KBM-7 (cell line): ENCODE measurements at regions not wholly inside any gene's neighbourhood (a gene's known extent, or its start where the extent isn't known, plus 50 kb on each side); places are given as distances from the start of the nearest gene placed in this dataset.

Source experiments
- DNase-seq: peaks from one replicate; pipeline ENCODE4 v3.0.0-alpha.2; 2015
- in situ Hi-C: fragments of 300-500 bp; cut with MboI; formaldehyde crosslinking; loops from 2 replicates; pipeline ENCODE4 v1.14.3; 2020; ENCODE audit warnings: low sequenced_read_pairs, low pct_unique_long_range_greater_than_20kb, mixed read lengths

DNA sequence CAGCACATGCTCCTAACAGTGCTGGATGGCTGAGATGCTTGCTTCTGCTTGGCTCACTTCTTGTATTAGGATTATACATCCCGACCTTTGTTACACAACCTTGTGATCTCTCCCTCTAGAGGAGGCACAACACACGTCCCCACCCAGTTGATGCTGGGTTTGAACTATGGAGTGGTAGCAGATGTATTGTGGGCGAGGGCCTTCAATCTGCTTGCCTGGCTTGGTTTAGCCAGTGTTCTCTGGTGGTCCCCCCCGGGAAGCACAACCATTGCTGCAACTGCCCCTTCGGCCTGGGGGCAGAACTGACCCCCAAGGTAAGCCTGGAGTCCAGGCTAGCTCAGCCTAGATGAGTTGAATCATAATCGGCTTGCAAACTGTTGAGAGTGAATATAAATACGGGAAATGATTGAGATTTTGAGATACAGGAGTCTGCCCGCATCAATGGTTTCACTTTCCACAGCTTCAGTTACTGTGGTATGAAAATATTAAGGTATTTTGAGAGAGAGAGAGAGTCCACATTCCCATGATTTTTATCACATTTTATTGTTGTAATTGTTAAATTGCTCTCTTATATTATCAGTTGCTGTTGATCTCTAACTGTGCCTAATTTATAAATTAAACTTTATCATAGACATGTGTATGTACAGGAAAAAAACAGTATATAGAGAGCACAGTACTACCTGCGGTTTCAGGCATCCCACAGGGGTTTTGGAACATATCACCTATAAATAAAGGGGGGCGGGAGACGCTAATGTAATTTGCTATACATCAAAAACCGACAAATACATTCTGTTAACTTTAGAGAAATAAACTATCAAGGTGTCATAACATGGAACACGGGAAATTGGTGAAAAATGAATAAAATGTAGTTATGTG, 482.0 kb upstream of the B3GAT1 start:
- in situ Hi-C loops = no loop called here
- DNase-seq = no peak

DNA sequence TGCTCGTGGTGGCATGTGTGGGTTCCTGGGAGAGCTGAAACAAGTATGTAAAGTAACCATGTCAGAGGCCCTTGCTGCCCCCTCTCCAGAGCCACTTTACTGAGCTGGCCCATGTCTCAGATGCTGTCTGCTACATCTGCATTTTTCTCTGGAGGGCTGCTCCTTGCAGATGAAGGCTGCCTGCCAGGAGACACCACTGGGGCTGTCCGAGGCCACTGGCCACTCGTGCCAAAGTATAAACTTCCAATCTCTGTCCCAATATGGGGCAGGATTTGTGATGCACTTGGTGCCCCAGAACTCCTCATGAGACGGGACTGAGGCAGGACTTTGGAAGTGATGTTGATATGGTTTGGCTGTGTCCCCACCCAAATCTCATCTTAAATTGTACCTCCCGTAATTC, 478.4 kb upstream of the B3GAT1 start:
- in situ Hi-C loops = no loop called here
- DNase-seq = no peak

DNA sequence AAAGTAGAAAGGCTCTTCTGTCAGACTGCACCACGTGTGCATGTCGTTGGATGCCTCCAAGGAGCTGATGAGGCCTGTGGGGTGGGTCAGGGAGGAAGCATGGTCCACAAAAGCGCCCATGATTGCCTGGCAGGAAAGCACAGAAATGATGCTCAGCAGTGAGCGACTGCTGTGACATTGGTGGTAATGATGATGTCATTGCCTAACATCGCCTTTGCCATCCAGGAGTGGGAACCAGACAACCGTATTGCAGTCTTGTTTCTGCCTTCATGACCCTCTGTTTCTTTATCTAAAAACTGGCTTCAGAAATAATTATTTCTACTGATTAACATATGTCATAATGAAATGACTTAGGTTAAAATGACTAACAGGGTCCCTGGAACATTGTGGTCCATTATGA, 477.8 kb upstream of the B3GAT1 start:
- in situ Hi-C loops = no loop called here
- no peak for DNase-seq

DNA sequence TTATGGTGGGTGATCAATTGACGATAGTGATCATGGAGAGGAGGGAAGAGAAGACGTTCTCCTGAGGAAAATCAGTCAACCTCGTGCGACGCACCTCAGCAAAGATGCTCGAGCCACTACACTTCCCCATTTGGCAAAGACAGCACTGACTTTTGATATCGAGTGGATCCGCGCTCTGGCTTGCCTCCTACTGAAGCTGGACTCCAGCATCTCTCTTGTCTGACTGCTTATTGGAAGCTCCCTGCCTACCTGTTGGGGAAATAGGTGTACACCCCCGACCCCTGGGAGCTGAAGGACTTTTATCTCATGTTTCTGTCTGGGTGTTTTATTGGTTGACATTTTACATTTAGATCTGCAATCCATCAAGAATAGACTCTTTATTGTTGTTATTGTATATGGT, 476.8 kb upstream of the B3GAT1 start:
- in situ Hi-C loops = no loop called here

DNA sequence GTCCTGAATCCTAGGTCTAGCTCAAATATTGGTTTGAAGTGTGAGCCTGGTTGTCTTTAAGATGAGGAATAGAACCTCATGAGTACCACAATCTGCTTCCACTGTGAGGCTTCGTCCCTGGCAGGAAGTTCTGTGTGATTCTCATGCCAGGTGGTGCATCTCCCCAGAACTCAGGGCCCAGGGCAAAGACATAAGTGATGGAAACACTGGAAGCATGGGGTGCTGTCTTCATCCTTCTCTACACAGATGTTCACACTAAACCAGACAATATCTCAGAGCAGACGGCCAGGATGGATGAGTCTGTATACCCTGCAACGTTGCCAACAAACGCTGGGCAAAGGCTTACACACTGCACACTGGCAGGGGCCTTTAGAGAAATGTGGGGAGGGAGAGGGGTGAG, 475.9 kb upstream of the B3GAT1 start:
- no peak for DNase-seq
- in situ Hi-C loops = no loop called here

More for the DNA sequence above, 476.8 kb upstream of the B3GAT1 start:
- DNase-seq = peak; percentile 3

DNA sequence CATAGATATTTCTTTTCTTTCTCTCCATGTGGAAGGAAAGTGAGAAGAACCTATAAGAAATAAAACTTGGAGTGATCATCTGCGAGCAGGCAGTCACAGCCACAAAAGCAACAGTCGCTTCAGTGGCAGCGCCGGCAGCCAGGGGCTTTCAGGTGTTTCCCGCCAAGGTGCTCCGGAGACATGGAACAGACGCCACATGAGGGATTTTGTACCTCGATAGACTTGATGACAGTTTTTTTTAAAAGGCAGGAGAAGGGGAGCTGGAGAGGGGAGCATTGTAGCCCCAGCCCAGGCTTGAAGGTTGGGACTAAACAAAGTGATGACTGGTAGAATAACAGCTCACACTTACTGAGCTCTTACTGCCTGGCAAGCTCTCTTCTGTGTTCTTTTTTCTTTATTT, 471.4 kb upstream of the B3GAT1 start:
- no peak for DNase-seq
- in situ Hi-C loops = no loop called here

DNA sequence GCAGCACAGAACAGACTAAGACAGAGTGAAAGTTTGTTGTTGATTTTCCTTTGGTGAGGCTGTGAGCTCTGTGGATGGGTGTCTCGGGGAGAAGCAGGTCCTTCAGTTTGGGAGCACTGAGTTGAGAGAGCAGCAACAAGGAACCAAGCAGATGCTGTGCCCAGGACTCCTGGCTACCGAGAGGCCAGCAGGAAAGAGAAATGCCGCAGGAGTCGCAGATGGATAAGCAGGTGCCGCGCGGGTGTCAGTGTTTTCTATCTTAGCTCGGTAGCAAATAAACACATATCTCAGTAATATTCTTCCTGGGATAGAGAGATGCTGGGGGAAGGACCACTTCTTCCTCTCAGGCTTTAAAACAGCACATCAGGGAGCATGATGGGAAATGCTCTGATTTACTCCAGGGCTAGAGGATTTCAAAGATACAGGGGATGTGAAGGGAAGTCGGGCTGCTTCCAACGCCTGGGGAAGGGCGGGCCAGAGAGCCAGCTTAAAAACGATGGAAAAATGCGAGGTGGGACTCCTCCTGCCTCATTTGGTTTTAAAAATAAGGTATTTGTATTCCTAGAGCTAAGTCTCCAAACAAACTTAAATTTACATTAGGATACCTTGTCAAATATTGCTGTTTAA, 470.7 kb upstream of the B3GAT1 start:
- in situ Hi-C loops = no loop called here
- no peak for DNase-seq

DNA sequence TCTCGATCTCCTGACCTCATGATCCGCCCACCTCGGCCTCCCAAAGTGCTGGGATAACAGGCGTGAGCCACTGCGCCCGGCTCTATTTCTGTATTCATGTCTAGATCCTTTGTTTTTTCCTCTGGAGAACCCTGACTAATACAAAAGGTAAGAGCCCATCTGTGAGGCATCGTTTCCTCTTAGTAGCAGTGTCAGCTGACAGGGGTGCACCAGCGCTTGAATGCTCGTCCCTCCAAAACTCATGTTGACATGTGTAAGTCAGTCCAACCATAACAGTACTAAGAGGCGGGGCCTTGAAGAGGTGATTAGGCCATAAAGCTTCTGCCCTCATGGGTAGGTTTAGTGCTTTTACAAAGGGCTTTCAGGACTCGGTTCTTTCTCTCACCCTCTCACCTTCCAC, 470.1 kb upstream of the B3GAT1 start:
- DNase-seq = no peak
- in situ Hi-C loops = no loop called here

DNA sequence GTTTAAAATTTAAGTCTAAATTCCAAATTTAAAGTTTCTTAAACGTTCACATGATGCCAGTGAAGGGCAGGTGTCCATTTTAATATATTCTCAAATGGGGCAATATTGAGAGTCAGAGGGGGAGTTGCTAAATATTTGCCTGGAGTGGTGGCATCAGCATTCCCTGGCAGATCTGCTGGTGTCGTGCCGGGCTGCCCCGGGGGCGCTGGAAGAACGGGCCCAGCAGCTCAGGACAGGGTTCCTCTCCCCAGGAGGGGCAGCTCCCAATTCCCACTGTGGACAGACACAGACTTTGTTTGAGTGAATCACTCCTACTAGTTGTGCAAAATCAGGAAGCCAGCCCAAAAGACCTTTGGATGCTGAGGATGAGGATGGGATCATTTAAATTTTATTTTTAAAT, 468.7 kb upstream of the B3GAT1 start:
- in situ Hi-C loops = no loop called here

DNA sequence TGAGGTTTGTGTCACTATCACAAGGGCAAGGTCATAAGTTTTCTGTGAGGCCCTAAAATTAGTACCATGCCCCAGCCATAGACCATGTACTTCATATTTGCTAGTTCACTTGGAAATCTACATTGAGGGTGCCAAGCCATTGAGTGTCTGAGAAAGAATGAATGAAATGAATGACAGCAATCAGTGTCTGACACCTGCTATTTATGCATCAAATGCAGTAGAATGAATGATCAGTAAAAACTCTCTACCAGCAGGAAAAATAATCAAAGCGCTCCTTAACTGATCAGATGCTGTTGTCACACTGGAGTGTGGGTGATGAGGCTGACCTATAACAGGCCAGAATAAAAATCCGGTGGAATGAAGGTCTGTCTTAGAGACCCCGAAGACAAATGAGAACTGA, 467.9 kb upstream of the B3GAT1 start:
- no peak for DNase-seq
- in situ Hi-C loops = no loop called here

More for the DNA sequence above, 468.7 kb upstream of the B3GAT1 start:
- DNase-seq = no peak

DNA sequence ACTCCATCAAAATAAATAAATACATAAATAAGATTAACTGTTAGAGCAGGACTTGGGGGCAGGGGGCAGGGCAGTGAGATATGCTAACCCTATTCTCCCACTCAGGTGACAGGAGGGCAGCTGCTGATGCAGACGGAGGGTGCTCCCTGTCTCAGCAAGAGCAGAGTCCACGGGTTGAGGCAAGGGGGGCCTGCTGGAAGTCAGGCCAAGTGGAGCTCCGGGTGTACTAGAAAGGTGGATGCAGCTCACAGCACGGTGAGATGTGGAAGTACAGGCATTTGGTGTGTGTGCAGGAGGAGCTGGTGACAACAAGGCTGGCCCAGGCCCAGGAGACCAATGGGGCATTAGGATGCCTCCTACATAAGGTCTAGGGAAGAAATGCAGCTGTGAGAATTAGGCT, 467.3 kb upstream of the B3GAT1 start:
- DNase-seq = no peak
- in situ Hi-C loops = no loop called here

DNA sequence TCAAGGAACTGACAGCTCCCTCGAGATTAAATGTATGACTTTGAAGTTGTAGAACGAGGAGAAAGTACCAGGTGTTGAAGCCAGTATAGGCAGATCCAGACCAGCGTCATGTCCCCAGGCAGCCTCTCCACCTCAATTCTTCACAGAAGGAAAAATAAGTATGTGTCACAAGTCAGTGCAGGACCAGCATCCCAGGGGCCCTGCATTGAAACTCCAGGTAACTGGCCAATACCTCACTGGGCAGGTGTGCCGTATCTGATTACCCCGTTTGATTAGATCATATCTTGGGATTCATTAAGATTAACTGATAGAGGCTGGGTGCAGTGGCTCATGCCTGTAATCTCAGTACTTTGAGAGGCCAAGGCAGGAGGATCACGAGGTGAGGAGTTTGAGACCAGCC, 466.7 kb upstream of the B3GAT1 start:
- no peak for DNase-seq
- in situ Hi-C loops = no loop called here

DNA sequence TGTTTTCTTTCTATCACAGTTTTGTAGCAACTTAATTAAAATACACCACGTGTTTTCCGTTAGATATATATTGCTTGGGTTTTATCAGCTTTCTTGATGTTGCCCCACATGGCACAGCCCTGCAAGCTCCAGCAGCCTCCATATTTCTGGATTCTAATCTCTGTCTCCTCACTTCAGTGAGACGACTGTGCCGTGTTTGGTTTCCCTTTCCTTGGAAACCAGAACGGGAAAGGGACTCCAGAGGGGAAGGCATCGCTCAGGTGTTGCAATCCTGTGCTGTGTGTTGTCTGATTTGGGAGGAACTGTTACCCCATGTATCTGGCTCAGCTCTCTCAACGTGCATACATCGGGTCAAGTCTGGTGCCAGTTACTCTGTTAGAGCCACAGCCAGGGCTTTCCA, 464.2 kb upstream of the B3GAT1 start:
- no peak for DNase-seq
- in situ Hi-C loops = no loop called here

DNA sequence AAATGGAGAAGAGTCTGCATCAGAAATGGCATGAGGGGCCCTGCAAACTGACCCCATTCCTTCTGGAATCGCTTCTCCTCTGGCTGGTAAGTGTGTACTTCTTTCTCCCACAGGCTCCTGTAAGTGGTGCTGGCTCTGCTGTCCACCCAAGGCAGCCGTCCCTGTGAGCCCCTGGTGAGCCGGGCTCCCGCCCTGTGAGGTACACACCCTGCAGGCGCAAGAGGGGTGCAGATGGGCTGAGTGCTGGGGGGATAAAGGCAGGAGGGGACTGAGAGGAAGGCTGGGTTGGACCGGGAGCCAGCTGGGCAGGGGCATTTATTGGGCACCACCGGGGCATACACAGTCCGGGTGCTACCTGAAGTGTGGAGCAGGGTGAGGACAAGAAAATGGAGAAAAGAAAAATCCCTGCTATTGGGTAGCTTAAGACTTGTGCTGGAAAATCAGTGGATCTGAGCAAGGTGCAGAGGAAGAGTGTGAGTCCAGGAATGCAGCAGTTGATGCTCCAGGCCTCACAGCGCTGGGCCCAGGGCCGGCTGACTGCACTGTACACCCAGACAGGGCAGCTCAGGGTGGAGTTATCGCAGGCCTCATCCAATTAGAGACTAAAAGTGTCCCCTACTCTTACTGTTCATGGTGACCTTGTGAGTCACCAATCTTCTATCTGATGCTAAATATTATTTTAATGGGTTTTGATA, 455.1 kb upstream of the B3GAT1 start:
- in situ Hi-C loops = no loop called here

DNA sequence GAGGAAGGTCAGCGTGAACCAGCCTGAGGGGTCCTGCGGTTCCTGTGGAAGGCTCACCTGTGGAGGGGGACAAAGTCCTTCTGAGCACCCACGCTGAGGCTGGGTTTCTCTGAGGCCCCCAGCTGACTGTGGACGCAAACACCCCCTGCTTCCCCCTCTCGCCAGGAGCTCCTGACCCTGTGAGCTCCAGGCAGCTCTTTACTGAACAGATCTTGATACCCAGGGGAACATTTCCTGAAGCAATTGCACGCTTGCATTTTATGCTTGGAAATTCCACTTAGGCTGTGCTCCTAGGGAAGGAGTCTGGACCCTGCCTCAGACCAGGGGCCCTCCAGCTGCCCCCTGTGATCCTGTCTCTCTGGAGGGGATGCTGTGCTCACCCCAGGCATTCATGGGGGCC, 454.2 kb upstream of the B3GAT1 start:
- DNase-seq = no peak
- in situ Hi-C loops = no loop called here

More for the DNA sequence above, 455.1 kb upstream of the B3GAT1 start:
- no peak for DNase-seq

DNA sequence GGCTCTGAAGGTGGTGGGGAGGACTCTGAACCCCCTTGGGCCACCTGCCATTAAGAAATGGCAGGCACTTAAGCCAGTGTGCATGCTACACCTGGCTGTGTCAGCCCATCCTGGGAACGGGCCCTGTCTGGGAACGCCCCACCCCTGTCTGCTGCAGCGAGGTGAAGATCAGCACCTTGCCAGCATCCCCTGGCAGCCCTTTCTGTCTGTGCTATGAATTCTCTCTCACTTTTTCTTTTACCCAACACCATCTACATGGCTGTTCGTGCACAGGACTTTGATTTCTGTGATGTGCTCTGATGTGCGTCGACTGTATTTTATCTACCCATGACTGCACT, 452.9 kb upstream of the B3GAT1 start:
- in situ Hi-C loops = no loop called here
- no peak for DNase-seq

DNA sequence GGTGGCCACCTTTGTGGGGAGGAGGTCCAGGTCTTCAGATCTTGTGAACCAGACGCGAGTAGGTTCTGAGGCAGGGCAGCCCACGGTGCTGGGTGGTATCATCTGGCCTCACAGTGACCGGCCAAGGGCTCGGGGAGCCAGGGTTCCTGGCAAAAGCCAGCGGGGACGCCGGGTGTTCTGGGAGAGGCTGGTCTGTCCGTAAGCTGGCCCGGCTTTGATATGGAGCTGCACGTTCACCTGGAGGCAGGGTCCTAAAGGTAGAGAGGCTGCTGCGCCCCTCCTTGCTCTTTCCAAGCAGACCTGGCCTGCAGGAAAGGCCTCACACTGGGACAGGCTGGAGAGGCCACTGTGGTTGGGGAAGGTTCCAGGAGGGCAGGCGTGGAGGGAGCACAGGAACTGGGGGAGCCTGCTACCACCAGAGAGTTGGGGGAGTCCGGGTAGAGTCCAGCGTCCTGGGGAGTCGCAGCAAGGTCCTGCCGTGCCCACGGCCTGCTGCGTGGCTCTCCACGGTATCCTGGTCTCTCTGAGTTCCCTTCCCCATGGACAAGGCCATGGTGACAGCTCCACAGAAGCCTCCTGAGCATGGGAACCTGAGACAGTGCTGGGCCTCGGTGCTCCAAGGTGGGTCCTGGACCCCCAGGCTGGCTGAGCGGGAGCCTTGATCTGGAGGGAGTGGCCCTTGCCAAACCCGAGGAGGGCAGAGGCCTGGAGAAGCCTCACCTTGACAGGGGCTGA, 452.4 kb upstream of the B3GAT1 start:
- no peak for DNase-seq
- in situ Hi-C loops = no loop called here

DNA sequence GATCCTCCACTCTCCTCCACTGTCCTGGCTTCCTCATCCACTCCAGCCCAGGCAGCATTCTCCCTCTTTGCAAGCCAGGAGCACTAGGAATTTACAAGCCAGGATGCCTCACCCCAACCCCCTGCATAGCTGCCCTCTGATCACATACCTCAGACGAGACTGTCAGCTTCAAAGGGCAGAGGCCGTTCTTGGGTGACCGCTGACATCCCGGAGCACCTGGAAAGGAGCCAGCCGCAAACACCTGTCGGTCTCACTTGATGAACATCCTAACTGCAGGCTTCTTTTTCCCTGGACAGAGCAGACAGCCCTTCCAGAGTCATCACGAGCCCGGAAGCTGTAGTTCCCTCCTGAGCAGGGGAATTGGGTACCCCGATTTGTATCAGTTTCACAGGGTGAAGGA, 451.3 kb upstream of the B3GAT1 start:
- in situ Hi-C loops = no loop called here
- no peak for DNase-seq

DNA sequence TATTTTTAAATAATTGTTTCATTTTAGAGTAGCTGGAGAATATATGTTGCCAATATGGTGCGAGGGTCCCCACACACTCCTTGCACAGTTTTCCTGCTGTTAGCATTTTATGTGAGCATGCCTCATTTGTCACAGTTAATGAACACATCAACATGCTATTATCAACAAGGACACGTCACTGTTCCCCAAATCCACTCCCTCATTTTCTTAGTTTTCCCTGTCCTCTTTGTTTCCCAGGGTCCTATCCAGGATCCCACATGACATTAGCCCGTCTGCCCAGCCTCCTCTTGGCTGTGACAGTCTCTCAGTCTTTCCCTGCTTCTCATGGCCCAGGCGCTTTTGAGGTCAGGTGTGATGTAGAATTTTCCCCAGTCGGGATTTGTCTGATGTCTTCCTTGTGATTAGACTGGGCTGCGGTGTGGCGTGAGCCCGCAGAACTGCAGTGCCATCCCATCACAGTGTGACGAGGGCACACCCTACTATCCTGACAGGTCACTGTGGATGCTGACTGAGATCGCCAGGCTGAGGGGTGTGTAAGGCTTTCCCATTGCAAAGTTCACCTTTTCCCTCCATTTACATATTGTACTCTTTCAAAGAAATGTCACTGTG, 450.6 kb upstream of the B3GAT1 start:
- in situ Hi-C loops = no loop called here

More for the DNA sequence above, 450.6 kb upstream of the B3GAT1 start:
- DNase-seq = no peak
